ENCODE measurements at regions not wholly inside any gene's neighbourhood (a gene's known extent, or its start where the extent isn't known, plus 50 kb on each side); places are given as distances from the start of the nearest gene placed in this dataset.

- TF ChIP-seq ZNF263 (CRISPR knock-in tag; IDR thresholded peaks at IDR 0.05; ENCODE audit: low read depth) (no peak), NR3C1 (CRISPR knock-in tag; conservative IDR thresholded peaks at IDR 0.05; ENCODE audit: low read depth) (no peak), GTF2I (CRISPR knock-in tag; conservative IDR thresholded peaks at IDR 0.05) (no peak), NR2C2 (CRISPR knock-in tag; IDR thresholded peaks at IDR 0.05) (no peak), ATF2 (CRISPR knock-in tag; IDR thresholded peaks at IDR 0.05; ENCODE audit: borderline replicate concordance, low read depth) (no peak), ZNF138 (CRISPR knock-in tag; conservative IDR thresholded peaks at IDR 0.05) (no peak), FOXJ3 (CRISPR knock-in tag; IDR thresholded peaks at IDR 0.05; ENCODE audit: borderline replicate concordance) (no peak)
- TF ChIP-seq, protein P1, sequence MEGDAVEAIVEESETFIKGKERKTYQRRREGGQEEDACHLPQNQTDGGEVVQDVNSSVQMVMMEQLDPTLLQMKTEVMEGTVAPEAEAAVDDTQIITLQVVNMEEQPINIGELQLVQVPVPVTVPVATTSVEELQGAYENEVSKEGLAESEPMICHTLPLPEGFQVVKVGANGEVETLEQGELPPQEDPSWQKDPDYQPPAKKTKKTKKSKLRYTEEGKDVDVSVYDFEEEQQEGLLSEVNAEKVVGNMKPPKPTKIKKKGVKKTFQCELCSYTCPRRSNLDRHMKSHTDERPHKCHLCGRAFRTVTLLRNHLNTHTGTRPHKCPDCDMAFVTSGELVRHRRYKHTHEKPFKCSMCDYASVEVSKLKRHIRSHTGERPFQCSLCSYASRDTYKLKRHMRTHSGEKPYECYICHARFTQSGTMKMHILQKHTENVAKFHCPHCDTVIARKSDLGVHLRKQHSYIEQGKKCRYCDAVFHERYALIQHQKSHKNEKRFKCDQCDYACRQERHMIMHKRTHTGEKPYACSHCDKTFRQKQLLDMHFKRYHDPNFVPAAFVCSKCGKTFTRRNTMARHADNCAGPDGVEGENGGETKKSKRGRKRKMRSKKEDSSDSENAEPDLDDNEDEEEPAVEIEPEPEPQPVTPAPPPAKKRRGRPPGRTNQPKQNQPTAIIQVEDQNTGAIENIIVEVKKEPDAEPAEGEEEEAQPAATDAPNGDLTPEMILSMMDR (IDR thresholded peaks at IDR 0.05): no peak
These were observed 191.2 kb upstream of the INTU start for GRCh38 chr4:127441571-127441970.
